ENCODE measurements at regions not wholly inside any gene's neighbourhood (a gene's known extent, or its start where the extent isn't known, plus 50 kb on each side); places are given as distances from the start of the nearest gene placed in this dataset.

- H3K36me3 ChIP-seq (ENCODE audit: insufficient read depth, low read length), result no peaks in the 10 kb centered on the region
- no peak overlapping the region for H3K4me2 ChIP-seq (ENCODE audit: low read length)
- H3K27ac ChIP-seq (ENCODE audit: low read depth, low read length), result no peak overlapping the region
- H3K9me3 Mint-ChIP-seq (ENCODE audit: unreplicated experiment), result peaks cover 17% of the 10 kb centered on the region
- H3K36me3 Mint-ChIP-seq (ENCODE audit: low read depth, unreplicated experiment), result no peaks in the 10 kb centered on the region
- H3K79me2 ChIP-seq (ENCODE audit: insufficient read depth, low read length), result no peaks in the 10 kb centered on the region
- FAIRE-seq (no peak), DNase-seq (ENCODE audit: low read depth) (no peak)
- H3K4me1 ChIP-seq (ENCODE audit: insufficient read depth, low read length), result no peaks in the 10 kb centered on the region
- H3K9ac ChIP-seq (ENCODE audit: low read length), result no peak overlapping the region
- H3K9me3 ChIP-seq (ENCODE audit: insufficient read depth, low read depth, low read length), result peaks cover 3% of the 10 kb centered on the region
- no peaks in the 10 kb centered on the region for H3K4me1 Mint-ChIP-seq (ENCODE audit: low read depth, unreplicated experiment)
- no peak overlapping the region for H3K27ac Mint-ChIP-seq (ENCODE audit: unreplicated experiment)
- H3K4me3 ChIP-seq (ENCODE audit: insufficient read depth, low read depth, low read length), result no peak overlapping the region
- no peak for TF ChIP-seq EZH2 (IDR thresholded peaks at IDR 0.05; ENCODE audit: insufficient read depth, low read length)
- TF ChIP-seq, protein P1, sequence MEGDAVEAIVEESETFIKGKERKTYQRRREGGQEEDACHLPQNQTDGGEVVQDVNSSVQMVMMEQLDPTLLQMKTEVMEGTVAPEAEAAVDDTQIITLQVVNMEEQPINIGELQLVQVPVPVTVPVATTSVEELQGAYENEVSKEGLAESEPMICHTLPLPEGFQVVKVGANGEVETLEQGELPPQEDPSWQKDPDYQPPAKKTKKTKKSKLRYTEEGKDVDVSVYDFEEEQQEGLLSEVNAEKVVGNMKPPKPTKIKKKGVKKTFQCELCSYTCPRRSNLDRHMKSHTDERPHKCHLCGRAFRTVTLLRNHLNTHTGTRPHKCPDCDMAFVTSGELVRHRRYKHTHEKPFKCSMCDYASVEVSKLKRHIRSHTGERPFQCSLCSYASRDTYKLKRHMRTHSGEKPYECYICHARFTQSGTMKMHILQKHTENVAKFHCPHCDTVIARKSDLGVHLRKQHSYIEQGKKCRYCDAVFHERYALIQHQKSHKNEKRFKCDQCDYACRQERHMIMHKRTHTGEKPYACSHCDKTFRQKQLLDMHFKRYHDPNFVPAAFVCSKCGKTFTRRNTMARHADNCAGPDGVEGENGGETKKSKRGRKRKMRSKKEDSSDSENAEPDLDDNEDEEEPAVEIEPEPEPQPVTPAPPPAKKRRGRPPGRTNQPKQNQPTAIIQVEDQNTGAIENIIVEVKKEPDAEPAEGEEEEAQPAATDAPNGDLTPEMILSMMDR (IDR thresholded peaks at IDR 0.05; ENCODE audit: insufficient read depth, low read depth, low read length), result no peak
- H4K20me1 ChIP-seq (ENCODE audit: insufficient read depth, low read length), result no peaks in the 10 kb centered on the region
- H3K4me3 Mint-ChIP-seq (ENCODE audit: unreplicated experiment), result no peak overlapping the region
- no peak overlapping the region for H2AFZ ChIP-seq (ENCODE audit: low read depth, low read length)
- no peaks in the 10 kb centered on the region for H3K27me3 Mint-ChIP-seq (ENCODE audit: low read depth, unreplicated experiment)
- no peaks in the 10 kb centered on the region for H3K27me3 ChIP-seq (ENCODE audit: insufficient read depth, low read length)
These were observed 638.2 kb downstream of the MRPL39 start for GRCh38 chr21:24969068-24969467.

DNA sequence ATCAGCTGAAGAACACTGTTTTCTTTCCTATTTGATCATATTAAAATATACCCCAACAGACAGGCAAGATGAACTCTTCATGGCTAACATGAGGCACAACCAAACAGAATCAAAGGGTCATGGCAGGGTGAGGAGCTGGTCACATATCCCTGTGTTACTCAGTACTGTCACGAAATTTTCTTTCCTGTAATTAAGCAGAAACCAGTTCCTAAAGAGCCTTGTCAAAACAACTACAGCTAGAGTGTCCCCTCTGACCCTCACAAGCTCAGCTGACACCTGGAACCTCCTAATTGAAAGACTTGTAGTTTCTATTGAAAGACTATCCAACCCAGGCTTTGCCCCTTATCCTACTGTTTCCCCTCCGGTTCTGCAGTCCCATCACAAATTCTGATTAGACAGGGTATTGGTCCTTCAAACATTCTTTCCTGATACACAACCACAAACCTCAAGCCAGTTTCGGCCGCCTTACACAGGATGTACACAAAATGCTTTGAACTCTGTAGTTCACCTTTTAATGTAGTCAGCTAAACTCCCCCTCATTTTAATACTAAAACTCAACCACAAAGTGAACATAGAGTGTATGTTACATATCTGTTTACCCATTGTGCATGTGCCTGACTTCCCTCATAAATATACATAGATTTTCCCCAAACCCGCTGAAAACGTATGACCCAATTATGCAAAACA, 651.9 kb downstream of the MRPL39 start:
- Mint-ChIP-seq H3K27me3 (ENCODE audit: low read depth, unreplicated experiment) (no peaks in the 10 kb centered on the region), H3K9me3 (ENCODE audit: unreplicated experiment) (no peaks in the 10 kb centered on the region), H3K4me1 (ENCODE audit: low read depth, unreplicated experiment) (no peaks in the 10 kb centered on the region), H3K36me3 (ENCODE audit: low read depth, unreplicated experiment) (no peaks in the 10 kb centered on the region), H3K4me3 (ENCODE audit: unreplicated experiment) (no peak overlapping the region), H3K27ac (ENCODE audit: unreplicated experiment) (no peak overlapping the region)
- H3K4me1 ChIP-seq (ENCODE audit: insufficient read depth, low read length), result no peaks in the 10 kb centered on the region
- no peaks in the 10 kb centered on the region for H3K36me3 ChIP-seq (ENCODE audit: insufficient read depth, low read length)
- H3K9me3 ChIP-seq (ENCODE audit: insufficient read depth, low read depth, low read length), result no peaks in the 10 kb centered on the region
- DNase-seq (ENCODE audit: low read depth) (no peak), FAIRE-seq (no peak)
- H3K9ac ChIP-seq (ENCODE audit: low read length), result no peak overlapping the region
- no peak overlapping the region for H3K4me3 ChIP-seq (ENCODE audit: insufficient read depth, low read depth, low read length)
- H3K4me2 ChIP-seq (ENCODE audit: low read length), result no peak overlapping the region
- no peaks in the 10 kb centered on the region for H3K27me3 ChIP-seq (ENCODE audit: insufficient read depth, low read length)
- H3K27ac ChIP-seq (ENCODE audit: low read depth, low read length), result no peak overlapping the region
- no peak overlapping the region for H2AFZ ChIP-seq (ENCODE audit: low read depth, low read length)
- H4K20me1 ChIP-seq (ENCODE audit: insufficient read depth, low read length), result no peaks in the 10 kb centered on the region
- no peaks in the 10 kb centered on the region for H3K79me2 ChIP-seq (ENCODE audit: insufficient read depth, low read length)
- no peak for TF ChIP-seq EZH2 (IDR thresholded peaks at IDR 0.05; ENCODE audit: insufficient read depth, low read length)
- TF ChIP-seq, protein P1 (IDR thresholded peaks at IDR 0.05; ENCODE audit: insufficient read depth, low read depth, low read length), result no peak

DNA sequence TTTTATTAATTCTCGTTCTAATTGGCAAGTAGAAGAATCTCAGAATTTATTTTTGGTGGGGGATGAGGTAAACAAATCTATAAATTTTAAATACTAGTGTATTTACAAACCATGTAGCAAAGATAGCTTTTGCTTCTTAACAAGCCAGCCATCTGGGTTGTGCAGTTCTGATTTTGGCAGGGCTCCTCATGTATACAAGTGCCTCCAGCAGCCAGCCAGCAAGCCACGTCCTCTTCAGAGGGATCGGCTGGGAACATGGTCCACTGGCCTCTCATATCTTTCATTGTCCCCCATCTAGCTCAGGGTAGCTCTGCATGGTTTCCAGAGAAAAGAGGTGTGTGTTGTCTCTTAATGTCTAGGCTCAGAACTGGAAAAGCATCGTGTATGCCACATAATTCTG, 659.1 kb downstream of the MRPL39 start:
- no peaks in the 10 kb centered on the region for H3K27me3 ChIP-seq (ENCODE audit: insufficient read depth, low read length)
- H3K4me3 ChIP-seq (ENCODE audit: insufficient read depth, low read depth, low read length), result no peak overlapping the region
- no peak overlapping the region for H3K27ac ChIP-seq (ENCODE audit: low read depth, low read length)
- FAIRE-seq (no peak), DNase-seq (ENCODE audit: low read depth) (no peak)
- H3K4me1 ChIP-seq (ENCODE audit: insufficient read depth, low read length), result no peaks in the 10 kb centered on the region
- H3K27ac Mint-ChIP-seq (ENCODE audit: unreplicated experiment), result no peak overlapping the region
- H4K20me1 ChIP-seq (ENCODE audit: insufficient read depth, low read length), result no peaks in the 10 kb centered on the region
- H3K4me2 ChIP-seq (ENCODE audit: low read length), result no peak overlapping the region
- no peak overlapping the region for H3K9ac ChIP-seq (ENCODE audit: low read length)
- no peak overlapping the region for H2AFZ ChIP-seq (ENCODE audit: low read depth, low read length)
- no peaks in the 10 kb centered on the region for H3K27me3 Mint-ChIP-seq (ENCODE audit: low read depth, unreplicated experiment)
- H3K9me3 ChIP-seq (ENCODE audit: insufficient read depth, low read depth, low read length), result no peaks in the 10 kb centered on the region
- H3K9me3 Mint-ChIP-seq (ENCODE audit: unreplicated experiment), result no peaks in the 10 kb centered on the region
- H3K4me1 Mint-ChIP-seq (ENCODE audit: low read depth, unreplicated experiment), result no peaks in the 10 kb centered on the region
- H3K79me2 ChIP-seq (ENCODE audit: insufficient read depth, low read length), result no peaks in the 10 kb centered on the region
- no peak overlapping the region for H3K4me3 Mint-ChIP-seq (ENCODE audit: unreplicated experiment)
- no peaks in the 10 kb centered on the region for H3K36me3 ChIP-seq (ENCODE audit: insufficient read depth, low read length)
- TF ChIP-seq, protein P1 (IDR thresholded peaks at IDR 0.05; ENCODE audit: insufficient read depth, low read depth, low read length), result no peak
- no peak for TF ChIP-seq EZH2 (IDR thresholded peaks at IDR 0.05; ENCODE audit: insufficient read depth, low read length)
- no peaks in the 10 kb centered on the region for H3K36me3 Mint-ChIP-seq (ENCODE audit: low read depth, unreplicated experiment)

Data from astrocyte (in vitro differentiated cells and primary cell).